ENCODE measurements at regions not wholly inside any gene's neighbourhood (a gene's known extent, or its start where the extent isn't known, plus 50 kb on each side); places are given as distances from the start of the nearest gene placed in this dataset.

GRCh38 chr9:26172301-26172700 lies 494.1 kb upstream of the TUSC1 start:
- no peak for TF ChIP-seq CTCF (IDR thresholded peaks at IDR 0.05)
- ChIA-PET POLR2A (no interaction called here), CTCF (no interaction called here)
- in situ Hi-C loops (cut with HindIII; ENCODE audit: low pct_unique_long_range_greater_than_20kb, low sequenced_read_pairs) (no loop called here), intact Hi-C loops (cut with micrococcal nuclease; ENCODE audit: unreplicated experiment) (no loop called here)
- no peak for ATAC-seq
- H3K27me3 ChIP-seq (ENCODE audit: control insufficient read depth, insufficient read depth, low read length), result no peaks in the 10 kb centered on the region
- no peaks in the 10 kb centered on the region for H3K4me1 ChIP-seq (ENCODE audit: control insufficient read depth, insufficient read depth, low read length)
- H3K36me3 ChIP-seq (ENCODE audit: control insufficient read depth, insufficient read depth, low read length), result no peaks in the 10 kb centered on the region
- DNase-seq (ENCODE audit: low read depth, low spot score), result no peak
- H3K4me3 ChIP-seq (ENCODE audit: low read depth in 2 of 2, low read length in 2 of 2), result no peak overlapping the region
- no TSS peak for BruUV-seq (replicated peaks)
- no peak overlapping the region for H3K27ac ChIP-seq (ENCODE audit: low read length)
- H3K9me3 ChIP-seq (ENCODE audit: control insufficient read depth, insufficient read depth, low read depth, low read length), result no peaks in the 10 kb centered on the region

- H3K4me1 ChIP-seq (ENCODE audit: control insufficient read depth, insufficient read depth, low read length), result no peaks in the 10 kb centered on the region
- CTCF ChIA-PET, result no interaction called here
- H3K4me3 ChIP-seq (ENCODE audit: low read depth in 2 of 2, low read length in 2 of 2), result no peak overlapping the region
- H3K36me3 ChIP-seq (ENCODE audit: control insufficient read depth, insufficient read depth, low read length), result no peaks in the 10 kb centered on the region
- in situ Hi-C loops (cut with HindIII; ENCODE audit: low pct_unique_long_range_greater_than_20kb, low sequenced_read_pairs) (no loop called here), intact Hi-C loops (cut with micrococcal nuclease; ENCODE audit: unreplicated experiment) (no loop called here)
- no peak for TF ChIP-seq TCF7L2 (IDR thresholded peaks at IDR 0.05; ENCODE audit: low read depth, low read length)
- TF ChIP-seq REST (IDR thresholded peaks at IDR 0.05; ENCODE audit: insufficient read depth in 1 of 2, low read depth in 2 of 2, low read length in 1 of 2), result no peak
- TF ChIP-seq SIN3A (IDR thresholded peaks at IDR 0.05; ENCODE audit: borderline replicate concordance, insufficient read depth, low read depth, low read length), result no peak
- no peak for TF ChIP-seq POLR2AphosphoS5 (IDR thresholded peaks at IDR 0.05; ENCODE audit: low read depth, low read length)
- TF ChIP-seq CTCF (IDR thresholded peaks at IDR 0.05), result no peak
- no TSS peak for BruUV-seq (replicated peaks)
- no peaks in the 10 kb centered on the region for H3K9me3 ChIP-seq (ENCODE audit: control insufficient read depth, insufficient read depth, low read depth, low read length)
- DNase-seq (ENCODE audit: low read depth, low spot score) (no peak), ATAC-seq (no peak)
- POLR2A ChIA-PET, result no interaction called here
- H3K27me3 ChIP-seq (ENCODE audit: control insufficient read depth, insufficient read depth, low read length), result no peaks in the 10 kb centered on the region
- no peak overlapping the region for H3K27ac ChIP-seq (ENCODE audit: low read length)
Measured at GRCh38 chr9:26171691-26172090, 493.4 kb upstream of the TUSC1 start.

- no peak for TF ChIP-seq SIN3A (IDR thresholded peaks at IDR 0.05; ENCODE audit: borderline replicate concordance, insufficient read depth, low read depth, low read length)
Measured at GRCh38 chr9:26170190-26170589, 491.9 kb upstream of the TUSC1 start.

More at GRCh38 chr9:26170190-26170589, 491.9 kb upstream of the TUSC1 start:
- ChIA-PET CTCF (no interaction called here), POLR2A (no interaction called here)
- H3K36me3 ChIP-seq (ENCODE audit: control insufficient read depth, insufficient read depth, low read length), result no peaks in the 10 kb centered on the region
- H3K27me3 ChIP-seq (ENCODE audit: control insufficient read depth, insufficient read depth, low read length), result no peaks in the 10 kb centered on the region
- ATAC-seq (no peak), DNase-seq (ENCODE audit: low read depth, low spot score) (no peak)
- no peak overlapping the region for H3K4me3 ChIP-seq (ENCODE audit: low read depth in 2 of 2, low read length in 2 of 2)
- in situ Hi-C loops (cut with HindIII; ENCODE audit: low pct_unique_long_range_greater_than_20kb, low sequenced_read_pairs) (no loop called here), intact Hi-C loops (cut with micrococcal nuclease; ENCODE audit: unreplicated experiment) (no loop called here)
- H3K27ac ChIP-seq (ENCODE audit: low read length), result no peak overlapping the region
- BruUV-seq (replicated peaks), result no TSS peak
- no peaks in the 10 kb centered on the region for H3K4me1 ChIP-seq (ENCODE audit: control insufficient read depth, insufficient read depth, low read length)
- H3K9me3 ChIP-seq (ENCODE audit: control insufficient read depth, insufficient read depth, low read depth, low read length), result no peaks in the 10 kb centered on the region
